HG02970 (cell line): ENCODE measurements at regions not wholly inside any gene's neighbourhood (a gene's known extent, or its start where the extent isn't known, plus 50 kb on each side); places are given as distances from the start of the nearest gene placed in this dataset.

Source experiments
- ATAC-seq: cut with Tn5 transposase; IDR thresholded peaks from one replicate; pipeline ENCODE4 v1.9.1; 2021; ENCODE audit warnings: mild to moderate bottlenecking, moderate library complexity, moderate number of reproducible peaks; ENCODE audit not compliant: unreplicated experiment, low FRiP score

DNA sequence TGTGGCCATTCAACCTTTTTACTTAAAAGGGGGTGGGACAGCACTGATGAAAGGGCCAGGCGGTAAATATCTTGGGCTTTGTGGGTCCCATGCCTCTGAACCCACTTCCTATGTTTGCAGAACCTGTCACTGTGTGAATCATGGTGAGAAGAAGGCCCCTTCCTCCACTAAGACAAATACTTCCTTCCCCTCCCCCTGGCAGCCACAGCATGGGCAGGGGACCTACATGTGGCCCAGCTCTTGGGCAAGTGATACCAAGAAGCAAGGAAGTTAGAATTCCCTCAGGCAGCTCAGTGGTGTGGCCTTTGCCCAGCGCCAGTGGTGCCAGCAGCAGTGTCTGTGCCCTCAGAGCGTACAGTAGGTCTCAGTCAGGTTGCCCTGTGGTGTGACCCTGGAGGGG is 168.6 kb downstream of the TRIM33 start:
- no peak for ATAC-seq

DNA sequence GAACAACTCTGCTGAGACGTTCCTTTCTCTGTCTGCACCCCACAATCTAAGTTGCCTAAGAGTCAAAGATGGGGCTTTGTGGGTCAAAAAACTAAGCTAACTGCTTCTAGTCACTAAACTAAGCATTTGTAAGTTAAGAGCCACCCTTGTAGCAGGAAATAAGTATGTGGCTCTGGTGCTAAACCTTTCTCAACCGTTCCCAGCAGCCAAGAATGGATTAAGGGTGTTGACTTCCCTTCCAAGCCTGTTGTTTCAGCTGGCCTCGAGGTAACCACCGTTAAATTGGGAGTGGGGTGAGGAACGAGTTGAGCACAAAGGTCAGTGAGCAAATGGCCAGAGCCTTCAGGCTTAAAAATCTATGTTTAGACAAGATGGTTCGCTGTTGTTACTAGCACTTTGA is 169.1 kb downstream of the TRIM33 start:
- ATAC-seq: no peak

DNA sequence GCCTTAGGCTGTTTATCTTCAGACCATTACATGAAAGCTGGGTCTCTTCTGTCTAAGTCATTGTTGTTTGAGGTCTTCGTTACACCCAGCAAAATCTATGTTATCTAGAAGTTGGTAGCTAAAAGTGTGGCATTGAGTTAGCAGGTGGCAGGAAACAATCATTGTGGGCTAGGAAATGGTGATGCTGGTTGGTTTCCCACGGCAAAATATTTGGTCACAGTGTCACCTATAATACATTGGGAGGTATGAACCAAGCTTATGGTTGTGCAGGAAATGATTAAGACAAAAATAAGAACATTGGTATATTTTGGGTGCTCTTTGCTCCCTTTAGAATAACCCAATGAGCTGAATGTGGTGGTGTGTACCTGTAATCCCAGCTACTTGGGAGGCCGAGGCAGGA is 169.7 kb downstream of the TRIM33 start:
- ATAC-seq: no peak

DNA sequence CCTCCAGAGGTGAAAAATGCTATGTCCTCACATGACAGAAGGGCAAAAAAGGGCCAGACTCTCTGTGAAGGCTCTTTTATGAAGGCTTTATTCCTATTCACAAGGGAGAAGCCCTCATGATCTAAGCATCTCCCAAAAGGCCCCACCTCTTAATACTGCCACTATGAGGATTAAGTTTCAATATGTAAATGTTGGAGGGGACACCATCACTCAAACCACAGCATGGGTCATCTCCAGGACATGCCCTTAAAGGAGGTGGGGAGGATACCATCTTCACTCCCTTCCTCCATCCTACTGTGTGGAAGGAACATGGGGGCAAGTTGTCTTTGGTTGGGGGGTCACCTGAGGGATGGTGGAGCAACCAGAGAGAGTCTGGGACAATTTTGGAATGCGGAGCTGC is 170.1 kb downstream of the TRIM33 start:
- no peak for ATAC-seq

DNA sequence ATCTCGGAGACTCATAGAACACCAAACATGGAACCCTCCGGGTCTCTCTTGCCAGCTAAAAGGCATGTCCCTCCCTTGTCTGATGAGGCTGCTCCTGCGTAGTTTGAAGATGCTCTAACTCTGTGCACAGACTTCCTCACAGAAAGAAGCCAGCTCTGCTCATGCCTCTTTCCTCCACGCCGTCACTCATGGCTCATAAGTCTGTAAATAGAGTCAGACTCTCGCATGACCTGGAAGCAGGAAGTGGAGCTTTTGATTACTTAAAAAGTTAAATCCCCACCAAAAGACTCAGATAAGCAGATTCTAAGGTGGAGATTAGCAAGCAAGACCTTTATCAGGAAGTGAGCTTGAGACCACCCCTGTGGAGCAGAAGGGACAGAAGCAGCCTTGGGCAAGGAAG is 171.6 kb downstream of the TRIM33 start:
- ATAC-seq: no peak

DNA sequence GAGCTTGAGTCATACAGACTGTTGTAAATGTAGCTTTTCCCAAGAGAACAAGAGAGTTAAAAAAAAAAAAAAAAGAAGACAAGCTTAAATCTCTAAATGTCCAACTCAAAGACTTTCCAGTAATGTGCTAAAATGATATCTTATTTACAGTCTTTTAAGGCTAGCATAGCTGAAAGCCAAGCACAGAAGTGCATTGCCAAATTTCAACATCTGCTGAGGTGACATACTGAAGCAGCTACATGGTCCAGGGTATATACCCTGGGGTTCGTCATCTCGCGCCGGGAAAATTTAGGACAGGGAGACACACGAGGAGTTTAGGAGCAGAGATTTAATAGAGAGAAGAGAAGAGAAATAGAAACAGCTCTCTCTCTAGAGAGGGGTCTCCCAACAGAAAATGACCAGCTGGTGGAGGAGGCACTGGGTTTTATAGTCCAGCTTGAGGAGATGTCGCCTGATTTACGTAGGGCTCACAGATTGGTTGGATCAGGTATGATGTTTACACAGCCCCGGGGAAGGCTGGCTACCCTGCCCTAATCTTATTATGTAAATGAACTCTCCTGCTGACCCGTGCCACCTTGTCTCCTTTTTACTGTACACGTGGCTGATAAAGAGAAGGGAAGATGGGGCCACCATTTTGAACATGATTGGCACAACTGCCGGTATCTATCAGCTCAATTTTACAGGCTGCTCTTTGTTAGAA is 172.7 kb downstream of the TRIM33 start:
- no peak for ATAC-seq

DNA sequence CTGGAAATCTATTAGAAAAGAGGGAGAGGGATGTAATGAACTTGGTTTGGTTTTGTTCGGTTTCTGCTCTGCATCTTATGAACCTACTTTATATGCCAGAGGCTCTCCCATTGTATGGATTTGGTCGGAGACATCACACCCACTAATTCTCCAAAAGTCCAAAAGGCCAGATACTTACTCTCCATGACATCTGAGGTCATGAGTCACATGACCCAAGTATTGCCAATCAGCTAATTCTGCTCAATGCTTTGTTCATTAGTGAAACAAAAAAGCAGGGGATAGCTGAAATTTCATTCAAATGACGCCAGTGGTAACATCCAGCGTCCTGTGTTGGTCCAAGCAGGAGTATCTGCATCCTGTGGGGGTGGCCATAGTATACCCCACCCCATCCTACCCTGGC is 173.6 kb downstream of the TRIM33 start:
- no peak for ATAC-seq

DNA sequence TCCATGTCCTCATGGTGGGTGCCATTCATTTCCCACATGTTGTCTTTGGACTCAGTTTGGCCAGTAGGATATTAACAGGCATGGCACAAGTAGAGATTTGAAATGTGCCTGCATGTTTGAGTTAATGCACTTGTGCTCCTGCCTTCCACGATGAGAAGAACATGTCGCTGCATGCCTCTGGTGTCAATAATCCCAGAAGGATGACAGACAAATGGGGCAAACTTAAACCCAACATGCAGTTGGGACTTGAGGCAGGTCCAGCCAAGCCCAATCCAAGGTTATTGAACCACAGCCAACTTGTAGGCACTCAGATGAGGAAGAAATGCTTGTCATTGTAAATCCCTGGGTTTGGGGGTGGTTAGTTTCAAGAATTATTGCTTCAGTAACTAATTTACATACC is 174.6 kb downstream of the TRIM33 start:
- no peak for ATAC-seq

DNA sequence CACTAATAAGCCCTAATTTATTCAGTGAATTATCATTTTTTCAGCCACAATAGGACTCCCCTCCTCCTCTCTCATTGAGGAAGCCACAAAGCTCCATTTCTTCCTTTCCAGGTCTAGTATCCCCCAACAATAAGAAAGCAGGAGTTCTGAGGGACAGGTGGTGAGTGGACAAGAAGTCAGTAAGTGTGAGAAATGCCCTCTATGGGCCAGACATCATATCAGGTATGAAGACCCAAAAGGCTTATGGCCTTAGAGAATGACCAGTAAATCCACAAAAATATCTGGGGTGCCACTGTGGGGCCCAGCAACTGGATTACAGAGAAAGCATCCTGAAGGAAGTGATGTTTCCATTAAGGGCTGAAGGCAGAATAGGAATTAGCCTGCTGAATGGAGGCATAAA is 175.7 kb downstream of the TRIM33 start:
- no peak for ATAC-seq

DNA sequence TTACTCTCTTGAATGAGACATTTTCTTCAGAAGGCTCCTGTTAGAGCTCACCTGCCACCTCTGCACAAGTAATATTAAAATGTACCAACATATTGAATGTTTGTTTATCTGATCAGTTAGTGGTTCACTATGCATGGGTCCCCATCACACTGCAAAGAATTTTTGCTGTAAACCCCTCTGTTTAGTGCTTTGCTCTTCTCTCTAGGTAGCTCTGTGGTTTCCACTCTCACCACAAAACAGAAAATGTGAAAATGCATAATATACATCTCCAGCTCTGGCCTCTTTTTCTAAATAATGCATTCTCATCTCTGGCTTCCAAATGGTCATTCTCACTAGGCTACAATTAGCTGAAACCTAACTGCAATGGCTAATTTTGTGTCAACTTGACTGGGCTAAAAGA is 176.7 kb downstream of the TRIM33 start:
- no peak for ATAC-seq

DNA sequence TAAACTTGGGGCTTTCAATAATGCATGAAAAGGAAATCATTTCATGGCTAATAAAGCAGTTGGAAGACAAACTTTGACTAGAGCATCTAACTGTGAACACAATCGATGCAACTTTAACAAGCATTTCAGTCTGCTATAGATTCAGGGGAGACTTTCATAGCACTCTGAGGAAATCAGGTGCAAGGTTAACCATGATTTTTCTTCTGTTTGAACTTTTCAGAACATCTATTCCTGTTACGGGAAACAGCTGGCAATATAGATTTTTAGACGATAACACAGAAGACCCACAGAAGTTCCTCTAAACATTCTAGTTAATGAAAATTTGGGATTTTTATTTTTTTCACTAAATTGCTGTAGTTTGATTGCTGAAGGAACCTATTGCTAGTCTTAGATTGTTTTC is 177.3 kb downstream of the TRIM33 start:
- no peak for ATAC-seq

DNA sequence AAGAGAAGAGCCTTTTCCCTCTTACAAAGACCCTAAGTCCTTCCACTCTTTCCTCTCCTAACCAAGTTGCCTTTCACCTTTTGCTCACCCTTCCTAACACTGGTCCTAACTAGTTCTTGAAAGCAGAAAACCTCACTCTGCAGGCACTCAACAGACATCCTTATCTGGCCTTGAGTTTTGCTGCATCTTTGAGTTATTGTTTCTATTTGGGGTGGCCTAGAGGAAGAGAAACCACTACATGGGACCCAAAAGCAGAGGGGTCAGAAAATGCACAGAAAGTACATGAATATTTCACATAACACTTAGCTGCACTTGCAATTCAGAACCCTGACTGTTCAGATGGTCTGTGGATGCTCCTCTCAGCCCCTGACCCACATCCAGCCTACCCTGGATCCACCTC is 178.3 kb upstream of the SYT6 start:
- no peak for ATAC-seq

DNA sequence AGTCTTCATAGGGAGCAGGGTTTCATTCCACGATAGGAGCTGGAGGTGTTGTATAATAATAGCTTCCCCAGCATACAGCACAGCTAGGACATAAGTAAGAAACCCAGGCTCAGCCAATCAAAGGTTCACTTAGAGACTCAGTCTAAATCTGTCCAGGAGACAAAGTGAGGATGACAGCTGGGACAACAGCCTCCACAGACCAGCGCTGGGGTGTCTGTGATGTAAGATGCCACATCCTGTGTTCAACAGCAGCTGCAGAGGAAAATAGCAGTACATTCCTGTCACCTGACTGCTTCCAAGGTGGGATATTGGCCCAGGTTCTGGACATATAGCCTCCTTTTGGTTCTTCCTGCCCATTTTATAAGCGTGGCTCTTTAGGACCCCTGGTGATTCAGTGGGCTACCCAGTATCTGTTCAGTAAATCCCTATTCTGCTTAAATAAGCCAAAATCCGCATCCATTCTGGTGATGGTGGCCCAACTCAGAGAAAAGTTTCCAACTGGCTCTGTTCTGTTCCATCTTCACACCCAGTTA is 176.8 kb upstream of the SYT6 start:
- ATAC-seq: no peak

DNA sequence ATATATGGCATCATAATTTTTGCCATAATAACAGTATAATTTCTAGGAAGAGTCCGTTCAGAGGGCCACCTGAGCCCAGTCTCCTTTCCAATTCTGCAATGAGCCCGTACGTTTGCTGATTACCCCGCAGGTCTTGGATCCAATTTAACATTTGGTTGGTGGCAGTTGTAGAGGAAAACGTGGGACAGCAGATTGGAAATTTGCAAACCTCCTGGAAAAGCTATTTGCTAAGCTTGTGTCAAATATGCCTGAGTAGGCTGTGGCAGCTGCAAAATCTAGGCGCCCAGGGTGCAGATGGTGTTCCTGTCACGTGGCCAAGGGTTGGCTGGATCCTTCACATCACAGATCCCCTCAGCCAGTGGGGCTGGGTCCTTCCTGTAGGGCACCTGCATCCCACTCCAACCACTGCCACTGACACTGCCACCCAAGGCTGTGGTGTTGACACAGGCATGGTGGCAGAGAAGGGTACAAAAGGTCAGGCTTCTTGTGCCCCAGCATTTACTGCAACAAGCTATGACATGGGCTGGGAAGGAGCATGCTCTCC is 174.8 kb upstream of the SYT6 start:
- no peak for ATAC-seq

DNA sequence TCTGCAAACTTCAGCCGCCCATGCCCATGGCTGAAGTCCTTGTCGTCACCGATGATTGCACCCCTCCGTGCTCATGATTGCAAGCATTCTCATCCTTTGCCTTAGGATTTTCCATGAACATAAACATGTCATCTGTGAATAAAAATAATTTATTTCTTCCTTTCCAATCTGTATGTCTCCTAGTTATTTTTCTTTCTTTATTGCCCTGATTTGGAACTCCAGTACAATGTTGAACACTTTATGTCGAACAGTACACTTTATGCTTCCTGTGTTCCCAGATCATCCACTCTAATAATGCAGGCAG is 170.9 kb upstream of the SYT6 start:
- ATAC-seq: no peak

DNA sequence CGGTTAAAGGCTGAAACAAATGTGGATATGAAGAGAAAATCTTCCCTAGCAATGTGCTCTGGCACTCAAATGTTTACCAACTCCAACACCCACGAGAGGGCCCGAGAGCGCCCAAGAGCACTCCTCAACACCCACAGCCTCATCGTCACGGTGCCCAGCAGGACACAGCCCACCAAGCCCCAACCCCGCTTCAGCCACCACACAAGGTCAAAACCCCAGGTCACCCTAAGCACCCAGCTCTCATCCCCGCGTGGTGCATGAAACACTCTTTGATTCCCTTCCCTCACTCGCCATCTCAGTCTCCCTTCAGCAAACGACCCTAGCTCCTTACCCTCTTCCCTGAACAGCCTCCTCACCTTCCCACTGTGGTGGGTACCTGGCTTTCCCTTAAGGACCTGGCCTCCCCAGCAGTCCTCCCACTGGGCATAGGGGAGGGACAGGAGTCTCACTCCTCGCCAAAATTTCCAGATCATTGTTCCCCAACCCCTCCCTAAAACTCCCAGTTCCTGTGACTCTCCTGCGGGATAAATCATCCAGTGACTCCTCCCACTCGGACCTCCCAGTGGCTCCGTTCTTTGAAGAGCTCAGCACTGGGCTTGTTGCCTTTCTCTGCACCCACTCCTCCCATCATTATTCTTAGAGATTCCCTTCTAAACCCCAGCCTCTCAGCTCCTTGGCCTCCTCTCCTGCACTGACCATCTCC is 170.4 kb upstream of the SYT6 start:
- ATAC-seq: no peak

DNA sequence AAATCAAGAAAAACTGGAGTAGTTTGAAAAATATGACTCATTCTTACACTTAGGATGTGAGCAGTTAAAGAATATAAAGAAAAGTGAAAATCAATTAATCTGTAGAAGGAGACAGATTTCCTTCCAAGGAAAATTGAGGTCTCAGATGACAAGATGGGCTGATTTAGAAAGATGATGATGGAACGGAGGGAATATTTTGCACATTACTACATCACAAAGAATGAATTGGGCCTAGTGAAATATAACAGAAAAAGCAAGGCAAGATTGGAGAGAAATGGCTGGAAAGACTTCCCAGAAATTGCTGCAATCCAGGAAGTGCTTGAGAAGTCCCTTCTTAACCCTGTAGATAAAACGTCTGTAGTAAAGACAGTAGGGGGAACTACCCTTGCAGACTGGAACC is 169.1 kb upstream of the SYT6 start:
- ATAC-seq: no peak

DNA sequence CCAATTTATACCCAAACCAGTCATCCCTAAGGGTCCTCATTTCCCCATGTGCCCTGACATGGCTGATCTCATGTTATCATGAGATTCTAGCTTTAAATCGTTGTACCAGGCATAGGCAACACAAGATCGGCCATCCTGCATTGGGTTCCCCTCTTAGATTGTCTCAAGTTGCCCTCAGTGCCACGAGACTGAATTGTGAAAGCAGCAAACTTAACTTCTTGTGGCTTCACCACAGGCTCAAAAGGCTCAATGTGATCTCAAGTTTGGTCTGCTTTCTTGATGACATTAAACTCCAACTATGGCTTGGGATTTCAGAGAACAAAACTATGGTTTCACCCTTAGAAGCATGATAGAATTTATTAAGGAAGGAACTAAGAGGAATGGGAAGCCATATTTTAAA is 168.5 kb upstream of the SYT6 start:
- no peak for ATAC-seq

DNA sequence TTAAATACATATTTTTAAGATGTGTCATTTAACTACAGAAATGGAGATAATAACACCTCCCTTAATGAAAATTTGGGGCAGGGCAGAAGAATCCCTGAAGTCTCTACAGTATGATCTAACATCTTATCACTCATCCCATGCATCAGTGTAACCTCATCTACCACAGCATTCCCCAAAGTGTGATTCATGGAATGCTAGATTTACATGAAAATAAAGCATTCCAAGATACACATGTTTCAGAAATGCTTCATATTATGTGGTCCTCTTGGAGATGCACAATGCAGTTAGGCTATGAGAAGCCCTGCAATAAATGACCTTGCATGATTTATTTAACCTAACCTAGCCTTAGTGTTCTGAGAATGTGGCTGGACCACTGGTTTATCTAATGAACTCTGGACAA is 166.9 kb upstream of the SYT6 start:
- ATAC-seq: no peak

DNA sequence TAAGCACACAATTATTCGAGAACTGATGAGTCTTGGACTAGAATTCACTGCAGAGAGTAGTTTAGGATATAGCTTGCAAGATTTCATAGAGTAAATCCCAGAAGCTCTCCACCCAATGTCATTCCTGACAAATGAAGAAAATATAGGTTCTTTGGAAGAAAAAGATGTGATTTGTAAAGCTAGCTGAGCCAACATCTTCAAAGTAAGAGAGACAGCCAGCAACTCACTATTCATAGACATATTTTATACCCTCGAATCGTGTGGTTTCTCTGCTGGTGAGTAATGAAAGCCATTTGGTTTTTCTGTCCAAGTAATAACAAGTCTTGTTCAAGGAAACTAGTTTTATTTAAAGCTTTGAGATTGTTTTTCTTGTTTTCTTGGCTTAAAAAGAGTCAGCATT is 165.7 kb upstream of the SYT6 start:
- ATAC-seq: no peak

DNA sequence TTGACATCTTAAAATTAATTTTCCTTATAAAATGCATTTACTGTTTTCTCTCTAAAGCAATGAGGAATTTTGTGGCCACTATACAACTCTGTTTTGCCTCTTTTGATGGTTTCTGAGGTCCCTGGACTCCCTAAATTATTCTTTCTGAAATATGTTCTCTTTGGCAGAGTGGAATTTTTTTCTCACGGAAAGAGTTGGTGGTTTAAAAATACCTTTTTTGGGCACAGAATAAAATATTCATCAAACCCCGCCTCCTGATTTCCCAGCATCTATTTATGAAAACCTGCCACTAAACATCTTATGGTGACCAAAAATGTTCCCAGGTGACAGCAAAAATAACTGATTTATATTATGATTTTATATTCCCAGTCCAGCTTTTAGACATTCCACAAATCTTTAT is 165.3 kb upstream of the SYT6 start:
- ATAC-seq: no peak

DNA sequence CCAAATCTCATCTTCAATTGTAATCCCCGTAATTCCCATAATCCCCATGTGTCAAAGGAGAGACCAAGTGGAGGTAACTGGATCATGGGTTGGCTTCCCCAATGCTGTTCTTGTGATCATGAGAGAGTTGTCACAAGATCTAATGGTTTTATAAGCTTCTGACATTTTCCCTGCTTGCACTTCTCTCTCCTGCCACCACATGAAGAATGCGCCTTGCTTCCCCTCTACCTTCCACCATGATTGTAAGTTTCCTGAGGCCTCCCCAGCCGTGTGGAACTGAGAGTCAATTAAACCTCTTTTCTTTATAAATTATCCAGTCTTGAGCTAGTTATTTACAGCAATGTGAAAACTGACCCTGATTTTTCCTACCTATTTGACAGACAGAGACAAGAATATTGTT is 162.5 kb upstream of the SYT6 start:
- ATAC-seq: no peak
